HG02870 (cell line): ENCODE measurements at regions not wholly inside any gene's neighbourhood (a gene's known extent, or its start where the extent isn't known, plus 50 kb on each side); places are given as distances from the start of the nearest gene placed in this dataset.

Experiments used
- ATAC-seq: cut with Tn5 transposase; IDR thresholded peaks from one replicate; pipeline ENCODE4 v1.9.1; 2021; ENCODE audit warnings: mild to moderate bottlenecking, moderate library complexity; ENCODE audit not compliant: unreplicated experiment

DNA sequence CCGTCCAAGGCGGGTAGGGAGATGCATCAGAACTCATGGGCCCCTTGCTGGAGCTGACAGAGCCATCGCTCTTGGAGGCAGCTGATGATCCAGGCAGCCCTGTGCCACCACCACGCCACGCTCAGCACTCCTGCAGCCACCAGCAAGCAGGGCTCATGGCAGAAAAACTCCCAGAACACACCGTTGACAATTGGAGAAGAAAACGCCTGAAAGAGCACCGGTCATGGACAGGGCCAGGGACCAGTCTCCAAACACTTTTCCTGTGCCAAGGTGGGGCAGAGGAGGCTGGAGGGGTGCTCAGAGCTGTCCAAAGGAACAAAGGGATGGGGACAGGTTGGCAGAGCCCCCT lies 132.2 kb downstream of the FOXL1 start:
- ATAC-seq: no peak

DNA sequence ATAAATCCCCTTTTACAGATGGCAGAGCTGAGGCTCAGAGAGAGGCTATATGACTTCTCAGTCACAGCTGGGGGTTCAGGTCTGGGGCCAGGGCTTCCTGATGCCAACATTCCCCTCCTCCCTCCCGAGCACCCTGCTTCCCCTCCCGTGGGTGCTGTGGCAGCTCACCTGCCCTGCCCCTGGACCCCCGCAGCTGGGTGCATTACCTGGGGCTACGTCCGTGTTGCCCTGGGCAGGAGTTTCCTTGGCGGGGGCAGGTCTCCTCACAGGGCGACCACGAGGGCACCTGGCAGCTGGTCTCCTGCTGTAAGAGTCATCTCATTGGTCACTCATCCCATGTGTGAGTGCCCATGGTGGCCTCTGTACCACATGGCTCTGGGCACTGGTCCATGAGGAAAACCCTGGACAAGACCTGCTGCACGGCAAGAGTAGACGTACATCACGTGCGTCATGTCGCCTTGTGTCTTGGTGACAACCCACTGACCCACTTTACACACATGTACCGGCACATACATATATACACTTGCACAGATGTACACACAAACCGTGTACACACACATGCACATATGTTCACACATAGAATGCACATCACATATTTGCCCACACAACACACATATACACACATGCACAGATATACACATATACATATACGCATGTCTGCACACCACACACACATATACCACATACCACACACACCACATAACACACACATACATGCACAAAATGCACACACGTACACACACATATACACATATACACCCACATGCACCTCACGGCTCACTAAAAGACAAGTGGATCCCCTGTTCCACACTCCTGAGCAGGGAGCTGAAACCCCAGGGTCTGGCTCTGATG lies 134.0 kb downstream of the FOXL1 start:
- no peak for ATAC-seq

DNA sequence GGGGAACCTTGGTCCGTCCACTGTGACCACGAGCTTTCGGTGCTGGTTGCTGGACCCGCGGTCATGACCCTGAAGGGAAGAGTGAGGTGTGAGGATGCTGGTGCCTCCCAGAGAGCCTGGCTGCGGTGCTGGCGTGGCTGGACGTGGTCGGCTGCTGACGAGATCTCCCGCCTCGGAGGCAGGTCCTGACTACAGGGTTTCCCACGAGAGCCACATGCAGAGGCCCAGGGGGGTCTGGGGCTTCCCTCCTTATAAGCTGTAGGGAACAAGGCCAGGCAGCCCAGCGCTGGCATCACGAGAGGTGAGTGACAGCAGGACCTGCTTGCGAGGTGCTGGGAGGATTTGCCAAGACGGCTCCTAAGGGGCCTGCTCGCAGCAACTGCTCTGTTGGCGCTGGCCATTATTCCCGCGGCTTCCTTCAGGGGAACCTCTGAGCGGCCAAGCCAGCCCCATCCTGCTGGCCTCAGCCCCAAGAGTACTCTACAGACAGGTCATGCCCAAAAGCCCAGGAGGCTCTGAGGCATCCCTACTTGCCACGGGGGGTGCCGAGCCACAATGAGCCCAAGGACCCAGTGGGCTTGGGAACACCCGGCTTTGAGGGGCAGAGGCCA lies 134.8 kb downstream of the FOXL1 start:
- no peak for ATAC-seq

DNA sequence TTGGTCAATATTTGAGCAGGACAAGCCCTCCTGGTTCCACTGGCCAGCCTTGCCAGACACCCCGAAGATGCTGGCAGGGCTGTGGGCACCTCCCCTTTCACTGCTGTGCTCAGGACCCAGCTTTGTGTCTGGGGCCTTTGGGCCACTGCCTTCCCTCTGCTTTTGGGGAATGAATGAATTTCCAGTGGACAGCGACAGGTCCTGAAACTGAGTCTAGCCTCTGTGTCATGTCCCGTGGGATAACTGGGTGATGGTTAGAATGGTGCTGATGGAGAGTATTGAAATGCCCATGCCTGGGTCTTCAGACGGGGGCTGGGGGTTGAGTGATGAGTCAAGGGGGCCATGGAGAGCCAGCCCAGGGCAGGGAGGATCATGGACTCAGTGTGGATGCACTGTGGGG lies 135.8 kb downstream of the FOXL1 start:
- no peak for ATAC-seq

DNA sequence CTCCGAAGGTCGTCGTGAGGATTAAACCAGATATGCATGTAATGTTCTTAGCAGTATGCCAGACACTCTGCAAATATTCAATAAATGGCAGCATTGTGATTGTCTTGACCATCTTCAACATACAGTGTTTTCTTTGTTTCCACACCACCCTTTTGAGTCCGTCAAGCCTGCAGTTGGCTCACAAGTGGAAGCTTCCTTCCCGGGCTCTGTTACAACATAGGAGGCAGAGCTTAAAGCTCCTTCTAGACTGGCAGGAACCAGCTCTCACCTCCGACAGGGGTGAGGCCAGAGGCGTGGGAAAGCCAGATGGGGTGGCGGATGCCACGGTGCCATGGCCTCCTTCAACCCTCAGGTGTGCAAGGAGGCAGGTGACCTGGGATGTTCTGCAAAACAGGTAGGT lies 138.3 kb downstream of the FOXL1 start:
- no peak for ATAC-seq

DNA sequence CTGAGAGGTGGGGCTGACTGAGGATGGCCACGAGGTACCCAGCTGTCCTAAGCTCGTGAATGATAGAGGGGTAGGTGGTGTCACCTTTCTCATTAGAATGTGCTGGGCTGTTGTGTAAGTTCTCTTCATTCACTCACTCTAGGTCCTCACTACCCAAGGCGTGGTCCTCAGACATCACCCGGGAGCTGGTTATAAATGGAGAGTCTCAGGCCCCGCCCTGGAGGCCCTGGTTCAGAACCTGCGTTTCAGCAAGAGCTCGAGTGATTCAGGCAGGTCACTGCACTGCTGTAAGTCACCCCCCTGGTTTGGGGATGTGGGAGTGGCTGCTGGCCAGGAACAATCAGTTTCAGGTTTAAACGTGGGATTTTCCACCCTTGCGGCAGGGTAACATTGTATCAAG lies 139.8 kb downstream of the FOXL1 start:
- no peak for ATAC-seq

DNA sequence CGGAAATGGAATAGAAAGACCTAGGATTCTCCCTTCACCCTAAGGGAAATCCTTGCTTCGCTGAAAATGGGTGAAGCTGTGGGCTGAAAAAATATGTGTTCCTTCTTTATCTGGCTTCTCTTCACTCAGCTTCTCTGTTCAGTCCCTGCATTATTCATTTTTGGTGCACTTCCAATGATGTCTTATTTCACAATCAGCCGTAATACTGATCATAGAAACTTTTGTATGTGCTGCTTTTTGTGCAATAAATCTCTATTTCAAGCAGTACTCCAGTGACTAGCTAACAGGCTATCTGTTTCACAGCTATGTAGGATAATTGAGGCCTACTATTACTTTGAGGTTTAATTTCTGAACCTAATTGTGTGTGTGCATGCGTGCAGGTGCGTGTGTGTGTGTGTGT lies 144.6 kb downstream of the FOXL1 start:
- no peak for ATAC-seq

DNA sequence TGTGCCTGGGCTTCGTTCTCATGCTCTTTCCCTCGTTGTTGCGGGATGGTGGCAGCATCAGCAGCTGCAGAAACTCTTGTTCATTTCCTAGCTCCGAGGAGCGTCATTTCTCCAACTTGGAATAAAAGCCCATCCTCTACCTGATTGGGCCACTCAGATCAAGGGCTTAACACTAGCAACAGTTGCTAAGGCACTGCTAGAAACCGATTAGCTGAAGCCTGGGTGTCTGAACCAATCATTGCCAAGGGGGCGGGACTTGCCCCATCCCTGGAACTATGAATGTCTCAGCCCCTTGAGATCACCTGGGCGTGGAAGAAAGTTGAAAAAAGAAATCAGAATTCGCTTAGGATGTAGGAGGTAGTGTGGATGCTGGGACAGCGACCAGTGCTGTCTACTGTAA lies 145.3 kb downstream of the FOXL1 start:
- ATAC-seq: no peak

DNA sequence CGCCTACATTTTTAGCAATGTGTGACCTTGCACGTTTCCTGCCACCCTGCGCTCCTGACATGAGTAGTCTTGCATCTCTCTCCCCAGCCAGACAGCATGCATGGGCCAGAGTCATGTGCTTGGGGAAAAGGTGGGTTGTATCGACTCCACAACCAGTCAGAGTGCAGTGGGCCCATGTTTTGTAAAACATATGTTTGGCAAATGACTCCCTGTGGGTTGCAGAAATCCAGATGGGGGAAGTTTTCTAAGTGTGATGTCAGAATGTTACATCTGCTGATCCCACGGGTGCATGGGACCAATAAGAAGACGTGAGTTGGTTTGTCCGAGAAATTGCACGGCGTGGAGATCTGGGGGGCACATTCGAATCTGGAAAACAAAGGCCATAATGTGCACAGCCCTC lies 147.1 kb downstream of the FOXL1 start:
- no peak for ATAC-seq

DNA sequence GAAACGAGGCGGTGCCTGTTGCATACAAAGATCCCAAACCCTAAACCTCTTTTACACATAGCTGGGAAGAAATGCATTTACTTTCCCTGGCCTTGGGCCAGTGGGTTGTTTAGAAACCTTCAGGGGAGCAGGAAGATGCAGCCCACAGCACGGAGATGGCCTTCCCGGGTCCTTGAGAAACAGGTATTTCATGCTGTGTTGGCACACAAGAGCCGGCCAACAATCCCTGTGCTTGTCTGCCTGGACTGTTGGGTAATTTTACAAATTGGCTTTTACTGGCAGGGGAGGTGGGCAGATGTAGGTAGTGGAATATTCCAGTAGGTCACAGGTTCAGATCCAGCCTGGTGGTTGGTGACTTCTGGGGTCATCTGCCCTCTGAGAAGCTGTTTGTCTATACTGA lies 148.0 kb downstream of the FOXL1 start:
- ATAC-seq: no peak

DNA sequence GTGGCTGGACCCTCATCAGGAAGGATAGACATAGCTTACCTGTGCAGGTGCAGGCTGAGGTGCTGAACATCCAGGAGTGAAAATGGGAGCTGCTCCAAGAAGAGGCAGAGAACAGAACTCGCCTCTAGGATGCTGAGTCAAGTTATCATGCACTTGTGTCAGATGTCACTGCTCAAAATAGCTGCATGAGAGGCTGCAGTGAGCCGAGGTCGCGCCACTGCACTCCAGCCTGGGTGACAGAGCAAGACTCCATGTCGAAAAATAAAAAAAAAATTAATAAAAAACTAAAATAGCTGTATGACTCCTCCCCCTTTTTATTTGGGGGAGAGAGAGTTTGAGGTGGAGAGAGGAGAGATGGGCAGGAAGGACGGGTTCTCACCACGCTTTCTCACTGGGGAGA lies 148.8 kb downstream of the FOXL1 start:
- no peak for ATAC-seq

DNA sequence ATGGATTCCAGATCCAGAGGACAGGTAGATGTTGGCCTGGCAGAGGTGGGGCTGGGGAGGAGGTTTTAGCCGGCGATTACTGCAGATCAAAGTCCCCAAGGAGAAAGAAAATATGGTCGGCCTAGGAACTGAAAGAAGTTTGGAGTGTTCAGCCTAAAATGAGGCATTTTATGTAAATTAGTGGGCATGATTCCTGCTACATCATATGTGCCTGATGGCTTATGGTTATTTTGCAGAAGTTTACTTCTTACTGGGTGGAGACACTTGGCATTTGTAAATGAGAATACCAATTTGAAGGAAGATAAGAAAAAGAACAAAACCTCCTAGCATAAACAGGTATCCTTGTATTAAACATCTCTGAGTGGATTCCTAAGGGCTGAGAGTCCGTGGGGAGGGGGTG lies 149.3 kb downstream of the FOXL1 start:
- no peak for ATAC-seq

DNA sequence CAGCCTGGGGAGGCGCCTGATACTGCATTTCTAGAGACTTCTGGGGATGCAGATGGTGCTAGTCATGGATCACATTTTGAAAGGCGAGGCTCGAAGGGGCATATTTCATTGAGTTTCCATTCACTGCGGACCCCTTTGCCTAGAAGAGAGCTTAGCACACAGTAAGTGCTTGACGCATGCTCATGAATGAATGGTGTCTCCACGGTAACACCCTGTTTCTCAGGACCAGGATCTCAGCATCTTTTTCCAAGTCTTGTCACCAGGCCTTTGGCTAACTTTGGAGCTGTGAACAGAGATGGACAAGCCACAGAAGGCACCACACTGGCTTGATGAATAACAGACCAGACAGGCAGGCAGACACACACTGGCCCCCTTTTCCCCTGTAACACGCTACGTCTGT lies 151.3 kb downstream of the FOXL1 start:
- no peak for ATAC-seq

DNA sequence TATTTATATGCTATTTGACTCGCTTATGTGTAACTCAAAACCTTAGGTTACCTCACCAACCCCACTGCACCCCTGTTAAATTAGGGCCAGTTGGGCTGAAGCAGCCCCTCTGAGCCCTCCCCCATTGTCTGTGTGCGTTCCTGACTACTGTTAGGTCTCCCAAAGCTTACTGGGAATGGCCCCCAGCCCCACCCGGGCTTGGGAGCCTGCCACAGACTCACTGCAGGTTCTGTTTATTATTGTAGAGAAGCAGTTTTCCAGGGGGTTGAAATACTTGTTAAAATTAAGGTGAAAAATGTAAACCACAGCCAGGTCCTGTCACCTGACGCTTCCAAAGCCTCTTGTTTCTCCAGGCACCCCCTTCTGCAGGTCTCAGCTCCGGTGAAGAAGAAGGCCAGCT lies 151.7 kb downstream of the FOXL1 start:
- ATAC-seq: no peak

DNA sequence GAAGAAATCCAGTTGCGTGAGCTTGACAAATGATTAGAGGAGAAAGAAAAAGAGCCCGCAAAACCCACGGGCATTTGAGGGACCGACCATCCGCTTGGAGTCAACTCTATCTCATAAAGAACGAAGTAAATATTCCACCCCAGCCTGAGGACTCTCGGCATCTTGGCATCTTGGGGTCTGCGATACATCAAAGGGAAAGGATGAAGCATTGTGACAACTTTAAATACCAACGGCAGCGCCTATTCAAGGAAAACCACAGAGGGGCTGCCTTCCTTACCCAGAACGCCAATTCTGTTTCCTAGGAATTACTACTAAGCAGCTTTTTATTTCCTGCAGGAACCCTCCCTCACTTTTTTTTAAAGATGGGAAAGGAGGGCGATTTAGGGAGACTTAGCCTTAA lies 152.2 kb downstream of the FOXL1 start:
- ATAC-seq: no peak

DNA sequence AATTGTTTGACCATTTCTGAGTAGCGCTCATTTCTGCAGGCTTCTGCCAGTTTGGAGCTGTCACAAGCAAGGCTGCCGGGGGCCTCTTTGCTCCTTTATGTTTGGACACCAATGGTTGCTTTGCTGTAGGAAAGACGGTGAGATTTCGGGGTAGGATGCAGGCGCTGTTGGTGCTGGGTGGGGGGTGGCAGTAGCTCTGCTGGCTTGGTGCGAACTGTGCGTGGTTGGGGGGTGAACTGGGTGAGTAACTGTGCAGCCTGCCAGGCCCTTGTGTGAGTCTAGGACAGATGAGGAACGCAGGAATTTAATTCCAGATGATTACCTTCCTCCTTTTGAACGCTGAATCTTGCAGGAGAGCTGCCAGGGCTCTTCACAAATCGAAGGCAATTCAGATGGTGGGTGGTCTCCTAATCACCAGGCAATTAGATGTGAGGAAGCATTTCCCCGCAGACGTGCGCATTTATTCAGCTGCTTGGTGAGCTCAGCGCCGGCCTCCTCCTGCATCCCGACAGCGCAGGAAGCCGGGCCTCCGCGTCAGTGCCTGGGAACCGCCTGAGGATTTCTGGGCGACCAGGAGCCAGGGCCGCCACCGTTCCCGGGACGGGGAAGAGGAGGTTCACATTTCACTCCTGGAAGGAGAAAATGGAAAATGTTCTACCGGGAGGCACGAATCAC lies 154.4 kb downstream of the FOXL1 start:
- ATAC-seq: no peak

DNA sequence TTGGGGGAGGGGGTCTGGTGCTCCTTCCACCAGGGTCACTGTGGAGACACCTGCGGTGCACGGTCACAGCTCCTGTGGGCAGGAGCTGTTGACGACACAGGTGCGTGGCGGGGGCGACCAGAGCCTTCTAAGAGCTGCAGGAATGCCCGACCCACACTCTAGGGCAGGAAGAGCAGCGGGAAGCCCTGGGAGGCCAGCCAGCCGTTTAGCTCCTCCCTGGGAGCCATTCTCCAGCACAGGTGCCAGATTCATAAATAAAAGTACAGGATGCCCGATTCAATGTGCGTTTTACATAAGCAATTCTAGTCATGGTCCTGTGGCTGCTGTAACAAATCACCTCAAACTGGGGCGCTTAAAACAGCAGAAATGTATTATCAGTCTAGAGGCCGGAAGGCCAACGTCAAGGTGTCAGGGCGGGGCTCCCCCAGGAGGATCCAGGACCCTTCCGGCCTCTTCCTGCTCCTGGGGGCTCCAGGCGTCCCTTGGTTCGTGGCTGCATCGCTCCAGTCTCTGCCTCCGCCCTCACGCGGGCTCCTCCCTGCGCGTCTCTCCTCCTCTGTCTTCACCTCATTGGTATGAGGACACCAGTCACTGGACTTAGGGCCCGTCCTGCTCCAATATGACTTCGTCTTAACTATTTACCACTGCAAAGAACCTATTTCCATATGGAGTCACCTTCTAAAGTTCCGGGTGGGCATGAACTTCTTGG lies 155.4 kb downstream of the FOXL1 start:
- ATAC-seq: no peak

DNA sequence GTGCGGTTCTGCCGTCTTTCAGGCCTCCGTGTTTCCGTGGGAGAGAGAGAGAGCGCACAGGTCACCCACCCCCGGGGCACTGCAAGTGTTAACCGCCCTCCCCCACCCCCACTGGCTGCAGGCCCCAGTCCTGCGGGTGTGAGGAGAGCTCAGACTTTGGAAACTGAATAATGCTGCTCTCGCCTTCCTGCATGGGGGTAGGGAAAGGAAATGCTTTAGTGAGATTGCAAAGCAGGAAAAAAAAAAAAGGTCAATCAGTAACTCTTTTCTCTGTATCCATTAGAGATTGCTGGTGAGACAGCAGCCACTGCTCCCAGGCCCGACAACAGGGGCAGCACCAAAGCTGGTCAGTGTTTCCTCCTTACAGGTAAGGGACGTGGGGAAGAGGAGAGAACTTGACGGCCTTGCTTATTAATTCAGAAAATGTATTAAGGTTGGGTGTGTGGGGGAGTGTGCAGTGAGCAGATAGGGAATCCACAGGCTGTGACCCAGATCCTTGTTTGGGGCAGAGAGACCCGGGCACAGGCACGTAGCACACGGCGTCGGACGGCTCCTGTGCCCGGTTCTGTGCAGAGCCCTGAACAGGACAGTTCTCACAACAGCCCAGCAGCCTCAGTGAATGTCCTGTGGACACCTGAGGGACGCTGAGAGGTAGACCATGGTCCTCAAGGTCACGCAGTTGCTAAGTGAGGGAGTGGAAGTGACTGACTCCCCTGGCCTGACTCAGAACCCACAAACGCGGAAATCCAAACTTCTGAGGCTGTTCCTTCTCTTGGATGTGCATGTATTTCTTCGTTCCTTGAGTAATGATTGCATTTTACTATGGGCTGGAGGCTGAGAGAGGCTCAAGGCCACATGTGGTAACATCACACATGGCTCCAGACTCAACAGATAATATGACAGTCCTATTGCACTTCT lies 156.5 kb downstream of the FOXL1 start:
- ATAC-seq: no peak

DNA sequence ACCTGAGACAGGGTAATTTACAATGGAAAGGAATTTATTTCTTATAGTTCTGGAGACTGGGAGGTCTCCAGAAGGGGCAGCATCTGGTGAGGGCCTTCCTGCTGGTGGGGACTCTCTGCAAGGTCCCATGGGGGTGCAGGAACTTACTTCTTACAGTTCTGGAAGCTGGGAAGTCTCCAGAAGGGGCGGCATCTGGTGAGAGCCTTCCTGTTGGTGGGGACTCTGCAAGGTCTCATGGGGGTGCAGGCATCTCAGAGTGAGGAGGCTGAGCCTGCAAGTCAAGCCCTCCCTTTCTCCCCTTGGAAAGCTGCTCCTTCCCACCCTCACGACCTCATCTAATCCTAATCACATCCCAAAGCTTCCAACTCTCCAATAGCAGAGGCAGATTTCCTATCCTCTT lies 157.4 kb downstream of the FOXL1 start:
- ATAC-seq: no peak

DNA sequence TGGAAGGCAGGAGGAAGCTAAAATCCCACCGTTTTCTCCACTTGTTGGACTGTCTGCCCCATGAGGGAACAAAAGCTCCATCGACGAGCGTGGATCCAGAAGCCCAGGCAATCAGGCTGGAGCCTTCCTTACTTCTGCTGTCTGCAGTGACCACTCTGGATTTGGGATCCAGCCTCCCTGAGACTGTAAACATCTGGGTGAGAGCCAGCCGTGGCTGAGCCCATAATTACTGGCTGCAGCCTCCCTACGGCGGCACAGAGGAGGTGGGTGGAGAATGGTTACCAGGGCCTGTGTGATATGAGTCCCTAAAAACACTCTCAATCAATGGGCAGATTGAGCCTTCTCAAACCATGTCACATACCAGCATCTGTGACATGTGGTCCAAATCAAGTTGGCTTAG lies 158.2 kb downstream of the FOXL1 start:
- no peak for ATAC-seq

DNA sequence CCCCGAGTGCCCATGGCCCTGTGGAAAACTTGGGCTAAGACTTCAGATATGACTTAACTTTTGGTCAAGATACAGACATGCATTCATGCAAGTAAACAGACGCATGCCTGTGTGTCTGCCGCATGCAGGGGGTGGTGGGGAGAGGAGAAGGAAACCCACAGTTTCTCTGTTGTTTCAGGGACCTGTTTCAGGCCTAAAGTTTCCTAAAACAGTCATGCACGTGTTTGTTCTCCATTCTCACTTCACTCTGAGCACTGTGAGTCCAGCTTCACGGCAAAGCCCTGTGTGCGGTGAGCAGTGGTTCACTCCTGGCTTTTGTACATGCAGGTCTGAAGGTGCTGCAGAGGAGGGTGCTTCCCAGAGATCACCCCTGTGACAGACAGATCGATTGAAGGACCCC lies 158.7 kb downstream of the FOXL1 start:
- ATAC-seq: no peak
